Breast epithelium (tissue), 4 donors: ENCODE measurements at regions not wholly inside any gene's neighbourhood (a gene's known extent, or its start where the extent isn't known, plus 50 kb on each side); places are given as distances from the start of the nearest gene placed in this dataset.
A peak's percentile ranks its signal among the peaks of the same experiment; 100 is the strongest.

ENCODE experiments used
- DNase-seq, 2 donors: peaks; one replicate each; pipeline ENCODE4 v3.0.0-alpha.2; 2019; ENCODE audit warnings: low spot score in 2 of 2
- H3K27ac ChIP-seq, 2 donors: fragments of 200-600 bp; sonication (generic) in 1 of 2; one replicate each; pipeline ENCODE4 v1.5.1; 2016 to 2019; ENCODE audit warnings: mild to moderate bottlenecking in 1 of 2
- H3K27me3 ChIP-seq, 2 donors: fragments of 200-600 bp; sonication (generic) in 1 of 2; one replicate each; pipeline versions ENCODE4 v1.5.1 to v1.6.0; 2017 to 2019; ENCODE audit warnings: control low read depth in 1 of 2, mild to moderate bottlenecking in 1 of 2
- H3K36me3 ChIP-seq: fragments of 200-600 bp; one replicate; pipeline ENCODE4 v1.5.1; 2019
- H3K4me1 ChIP-seq, 2 donors: fragments of 200-600 bp; sonication (generic); one replicate each; pipeline ENCODE4 v1.5.1; 2016 to 2019; ENCODE audit warnings: control low read depth in 1 of 2
- H3K4me3 ChIP-seq, 3 donors: fragments of 200-600 bp; sonication (generic); 1 replicate in 2 of 3; 2 replicates in 1 of 3; pipeline ENCODE4 v1.5.1; 2016 to 2019; ENCODE audit warnings: mild to moderate bottlenecking in 3 of 3, moderate library complexity in 2 of 3
- H3K9me3 ChIP-seq, 2 donors: fragments of 200-600 bp; sonication (generic) in 1 of 2; one replicate each; pipeline ENCODE4 v1.5.1; 2016 to 2019; ENCODE audit warnings: control low read depth in 1 of 2
- CTCF ChIP-seq, 3 donors: fragments of 450-650 bp; IDR thresholded peaks; one replicate each; pipeline ENCODE4 v1.5.1; 2016 to 2017; ENCODE audit warnings: antibody characterized with exemption in 3 of 3, mild to moderate bottlenecking in 3 of 3, moderate library complexity in 3 of 3
- POLR2A ChIP-seq: fragments of 450-650 bp; IDR thresholded peaks from one replicate; pipeline ENCODE4 v1.6.1; 2016; ENCODE audit warnings: antibody characterized with exemption, mild to moderate bottlenecking, moderate library complexity
- POLR2AphosphoS5 ChIP-seq, 3 donors: sonication (generic); formaldehyde crosslinking; IDR thresholded peaks; one replicate each; pipeline ENCODE4 v1.6.1; 2017; ENCODE audit warnings: antibody characterized with exemption in 3 of 3
- intact Hi-C: fragments of 100-400 bp; cut with DNase I; formaldehyde crosslinking; loops from one replicate; pipeline ENCODE4 v1.15.1; 2023; ENCODE audit warnings: low total_unique reads

GRCh38 chr11:120061036-120061760 is 76.7 kb downstream of the TRIM29 start:
- peaks cover 0 to 8% of the 10 kb centered on the region in 2 donors for H3K4me1 ChIP-seq
- no peaks in the 10 kb centered on the region for H3K9me3 ChIP-seq
- intact Hi-C loops = no loop called here
- TF ChIP-seq POLR2AphosphoS5 (IDR thresholded peaks at IDR 0.05) = no peak
- no peak for TF ChIP-seq POLR2A
- TF ChIP-seq CTCF (IDR thresholded peaks at IDR 0.05) = no peak
- H3K27ac ChIP-seq = peak overlapping the region; percentile 65 to 80
- DNase-seq = peak in 1 of 2 donors; percentile 21
- H3K36me3 ChIP-seq = no peaks in the 10 kb centered on the region
- no peak overlapping the region for H3K4me3 ChIP-seq
- peaks cover 0 to 4% of the 10 kb centered on the region in 2 donors for H3K27me3 ChIP-seq

GRCh38 chr11:120060512-120060911 is 77.4 kb downstream of the TRIM29 start:
- Histone ChIP-seq H3K4me3 (no peak overlapping the region), H3K36me3 (no peaks in the 10 kb centered on the region), H3K27me3 (peaks cover 0 to 4% of the 10 kb centered on the region in 2 donors), H3K9me3 (no peaks in the 10 kb centered on the region), H3K27ac (peak overlapping the region; percentile 21 to 80), H3K4me1 (peaks cover 0 to 8% of the 10 kb centered on the region in 2 donors)
- intact Hi-C loops = no loop called here
- peak in 1 of 2 donors; percentile 6 for DNase-seq
- no peak for TF ChIP-seq POLR2AphosphoS5 (IDR thresholded peaks at IDR 0.05)
- TF ChIP-seq CTCF (IDR thresholded peaks at IDR 0.05) = no peak
- TF ChIP-seq POLR2A = no peak

GRCh38 chr11:120058931-120059330 is 79.0 kb downstream of the TRIM29 start:
- no peaks in the 10 kb centered on the region for H3K9me3 ChIP-seq
- H3K36me3 ChIP-seq = no peaks in the 10 kb centered on the region
- no peak for DNase-seq
- H3K4me3 ChIP-seq = no peak overlapping the region
- no peak for TF ChIP-seq POLR2A
- no peak for TF ChIP-seq CTCF (IDR thresholded peaks at IDR 0.05)
- no peak for TF ChIP-seq POLR2AphosphoS5 (IDR thresholded peaks at IDR 0.05)
- H3K27me3 ChIP-seq = peaks cover 0 to 4% of the 10 kb centered on the region in 2 donors
- peaks cover 0 to 8% of the 10 kb centered on the region in 2 donors for H3K4me1 ChIP-seq
- intact Hi-C loops = no loop called here
- no peak overlapping the region for H3K27ac ChIP-seq

DNA sequence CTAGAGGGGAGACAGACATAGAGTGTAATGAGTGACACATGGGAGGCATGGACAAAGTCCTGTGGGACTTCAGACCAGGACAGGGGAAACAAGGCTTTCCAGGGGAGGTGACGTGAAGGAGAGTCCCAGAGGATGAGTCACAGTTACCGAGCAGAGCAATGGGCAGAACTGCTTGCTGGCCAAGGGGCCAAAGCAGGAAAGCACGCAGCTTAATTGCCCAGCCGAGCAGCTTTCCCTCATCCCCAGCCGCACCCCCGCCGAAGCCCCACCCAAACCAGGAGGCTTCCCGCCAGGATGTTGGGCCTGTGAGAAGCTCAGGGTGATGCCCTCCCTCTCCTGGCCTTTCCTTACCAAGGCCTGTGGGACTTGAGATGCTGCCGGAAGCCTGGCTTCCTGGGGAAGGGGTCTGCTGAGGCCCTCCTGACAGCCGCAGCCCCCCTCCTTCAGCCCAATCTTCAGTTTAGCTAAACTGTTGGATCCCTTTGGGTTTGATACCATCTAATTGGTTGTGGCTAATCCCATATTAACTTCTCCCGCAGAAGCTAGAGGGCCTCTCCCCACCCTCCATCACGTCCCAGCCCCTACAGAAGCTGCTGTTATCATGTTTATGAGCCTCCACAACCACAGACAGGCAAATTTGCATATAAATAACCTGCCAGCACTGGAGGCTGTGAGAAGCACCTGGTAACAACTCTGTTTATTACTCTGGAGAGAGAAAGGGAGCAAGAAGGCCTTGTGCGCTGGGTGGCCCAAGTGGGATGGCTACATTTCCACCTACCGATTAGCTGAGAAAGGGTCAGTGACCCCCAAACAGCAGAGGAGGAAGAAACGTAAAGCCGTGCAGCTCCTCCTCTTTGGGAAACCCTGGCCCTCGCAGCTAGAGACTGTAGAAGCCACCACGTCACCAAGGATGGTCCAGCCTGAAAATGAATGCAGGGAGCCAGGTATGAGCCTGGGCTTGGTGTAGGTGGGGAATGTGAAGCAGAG is 80.0 kb downstream of the TRIM29 start:
- Histone ChIP-seq H3K36me3 (no peaks in the 10 kb centered on the region), H3K4me1 (peaks cover 0 to 8% of the 10 kb centered on the region in 2 donors), H3K27ac (peak overlapping the region; percentile 66 to 81), H3K4me3 (no peak overlapping the region), H3K9me3 (no peaks in the 10 kb centered on the region), H3K27me3 (peaks cover 0 to 4% of the 10 kb centered on the region in 2 donors)
- intact Hi-C loops = no loop called here
- TF ChIP-seq POLR2A (no peak), CTCF (IDR thresholded peaks at IDR 0.05) (no peak), POLR2AphosphoS5 (IDR thresholded peaks at IDR 0.05) (no peak)
- peak in 1 of 2 donors; percentile 18 for DNase-seq

- Histone ChIP-seq H3K27ac (peak overlapping the region; percentile 73 to 81), H3K27me3 (no peaks in the 10 kb centered on the region), H3K4me3 (no peak overlapping the region), H3K4me1 (peaks cover 0 to 2% of the 10 kb centered on the region in 2 donors), H3K9me3 (no peaks in the 10 kb centered on the region), H3K36me3 (no peaks in the 10 kb centered on the region)
- intact Hi-C loops = no loop called here
- peak in 1 of 2 donors; percentile 15 for DNase-seq
- TF ChIP-seq POLR2AphosphoS5 (IDR thresholded peaks at IDR 0.05) = no peak
- TF ChIP-seq CTCF (IDR thresholded peaks at IDR 0.05) = no peak
- no peak for TF ChIP-seq POLR2A
Measured at GRCh38 chr11:120057028-120057330, 80.9 kb downstream of the TRIM29 start.
